Stimulated activated memory B cell treated with anti-CD40 and anti-IgM and Interleukin-4, amounts not matched to agents 10 μg/mL and 1 μg/mL and 100 μg/mL, for 72 hours (primary cell): ENCODE measurements at regions not wholly inside any gene's neighbourhood (a gene's known extent, or its start where the extent isn't known, plus 50 kb on each side); places are given as distances from the start of the nearest gene placed in this dataset.
A peak's percentile ranks its signal among the peaks of the same experiment; 100 is the strongest.
"Not testable (repeated sequence)": the region's sequence is repeated elsewhere in the genome, so short reads cannot be mapped to it uniquely, and the experiment has no call there.

Source experiments
- ATAC-seq: fragments of 150-1000 bp; cut with Tn5 transposase; 2 replicates; pipeline ENCODE4 v1.10.0; 2021
- H3K27ac Mint-ChIP-seq: one replicate; pipeline ENCODE4 v1.8.0; 2022; ENCODE audit warnings: mild to moderate bottlenecking, mixed read lengths
- H3K27me3 Mint-ChIP-seq: one replicate; pipeline ENCODE4 v1.8.0; 2022; ENCODE audit warnings: mixed read lengths
- H3K36me3 Mint-ChIP-seq: one replicate; pipeline ENCODE4 v1.8.0; 2022; ENCODE audit warnings: mixed read lengths
- H3K4me1 Mint-ChIP-seq: one replicate; pipeline ENCODE4 v1.8.0; 2022; ENCODE audit warnings: mixed read lengths
- H3K4me3 Mint-ChIP-seq: one replicate; pipeline ENCODE4 v1.8.0; 2022; ENCODE audit warnings: mild to moderate bottlenecking, moderate library complexity, mixed read lengths
- H3K9me3 Mint-ChIP-seq: one replicate; pipeline ENCODE4 v1.8.0; 2022; ENCODE audit warnings: mixed read lengths

DNA sequence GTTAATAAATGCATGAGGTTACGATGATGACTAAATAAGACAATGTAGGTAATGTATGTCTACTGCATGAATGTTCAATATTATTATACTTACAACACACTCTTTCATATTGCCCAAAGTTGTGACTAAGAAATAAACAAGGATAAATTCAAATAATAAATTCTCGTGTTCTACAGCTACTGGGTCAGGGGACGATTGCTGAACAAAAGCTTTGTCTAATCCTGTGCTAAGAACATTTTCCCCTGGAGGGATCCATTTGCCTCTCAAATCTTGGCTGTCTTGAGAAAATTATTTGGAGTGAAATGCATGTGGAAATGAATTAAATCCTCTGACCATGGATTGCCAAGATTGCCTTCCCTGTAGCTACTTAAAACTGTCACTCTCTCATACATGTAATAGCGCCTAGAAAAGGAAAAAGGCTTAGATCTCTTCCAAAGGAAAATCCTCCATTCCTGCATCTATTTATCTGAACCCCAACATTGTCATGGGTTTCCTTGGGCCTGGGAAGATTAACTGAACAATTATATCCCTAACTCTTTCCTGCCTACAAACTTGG lies 893.8 kb upstream of the ACO1 start:
- peaks cover 17% of the 10 kb centered on the region for H3K27me3 Mint-ChIP-seq
- no peaks in the 10 kb centered on the region for H3K9me3 Mint-ChIP-seq
- H3K27ac Mint-ChIP-seq: no peak overlapping the region
- H3K36me3 Mint-ChIP-seq: no peaks in the 10 kb centered on the region
- no peak overlapping the region for H3K4me3 Mint-ChIP-seq
- no peaks in the 10 kb centered on the region for H3K4me1 Mint-ChIP-seq
- no peak for ATAC-seq

GRCh38 chr9:31492229-31492628 lies 892.2 kb upstream of the ACO1 start:
- H3K36me3 Mint-ChIP-seq: no peaks in the 10 kb centered on the region
- H3K9me3 Mint-ChIP-seq: peaks cover 5% of the 10 kb centered on the region
- no peak for ATAC-seq
- peaks cover 13% of the 10 kb centered on the region for H3K27me3 Mint-ChIP-seq
- H3K27ac Mint-ChIP-seq: no peak overlapping the region
- no peaks in the 10 kb centered on the region for H3K4me1 Mint-ChIP-seq
- no peak overlapping the region for H3K4me3 Mint-ChIP-seq

GRCh38 chr9:31500422-31500821 lies 884.0 kb upstream of the ACO1 start:
- H3K4me1 Mint-ChIP-seq: no peaks in the 10 kb centered on the region
- no peaks in the 10 kb centered on the region for H3K36me3 Mint-ChIP-seq

DNA sequence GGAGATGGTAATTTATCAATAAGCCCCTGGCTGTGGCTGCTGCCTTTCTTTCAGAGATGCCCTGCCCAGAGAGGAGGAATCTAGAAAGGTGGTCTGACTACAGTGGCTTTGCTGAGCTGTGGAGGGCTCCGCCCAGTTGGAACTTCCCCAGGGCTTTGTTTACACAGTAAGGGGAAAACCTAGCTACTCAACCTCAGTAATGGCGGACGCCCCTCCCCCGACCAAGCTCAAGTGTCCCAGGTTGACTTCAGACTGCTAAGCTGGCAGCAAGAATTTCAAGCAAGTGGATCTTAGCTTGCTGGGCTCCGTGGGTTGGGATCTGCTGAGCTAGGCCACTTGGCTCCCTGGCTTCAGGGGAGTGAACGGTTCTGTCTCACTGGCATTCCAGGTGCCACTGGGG lies 865.4 kb upstream of the ACO1 start:
- peaks cover 15% of the 10 kb centered on the region for H3K4me1 Mint-ChIP-seq
- H3K27me3 Mint-ChIP-seq: no peaks in the 10 kb centered on the region
- ATAC-seq: peak; percentile 83
- peaks cover 8% of the 10 kb centered on the region for H3K9me3 Mint-ChIP-seq
- peak overlapping the region; percentile 50 for H3K27ac Mint-ChIP-seq
- H3K36me3 Mint-ChIP-seq: peaks cover 6% of the 10 kb centered on the region
- no peak overlapping the region for H3K4me3 Mint-ChIP-seq

More at GRCh38 chr9:31500422-31500821, 884.0 kb upstream of the ACO1 start:
- Mint-ChIP-seq H3K9me3 (peaks cover 9% of the 10 kb centered on the region), H3K27ac (no peak overlapping the region), H3K27me3 (no peaks in the 10 kb centered on the region), H3K4me3 (no peak overlapping the region)
- no peak for ATAC-seq

GRCh38 chr9:31519424-31519823 lies 865.0 kb upstream of the ACO1 start:
- H3K27me3 Mint-ChIP-seq: no peaks in the 10 kb centered on the region
- no peak for ATAC-seq
- H3K36me3 Mint-ChIP-seq: peaks cover 6% of the 10 kb centered on the region
- peak overlapping the region; percentile 9 for H3K27ac Mint-ChIP-seq
- H3K4me1 Mint-ChIP-seq: peaks cover 15% of the 10 kb centered on the region
- peaks cover 8% of the 10 kb centered on the region for H3K9me3 Mint-ChIP-seq
- no peak overlapping the region for H3K4me3 Mint-ChIP-seq

GRCh38 chr9:31519826-31520225 lies 864.6 kb upstream of the ACO1 start:
- no peak overlapping the region for H3K4me3 Mint-ChIP-seq
- peaks cover 8% of the 10 kb centered on the region for H3K9me3 Mint-ChIP-seq
- peak overlapping the region; percentile 9 for H3K27ac Mint-ChIP-seq
- peaks cover 15% of the 10 kb centered on the region for H3K4me1 Mint-ChIP-seq
- H3K36me3 Mint-ChIP-seq: peaks cover 6% of the 10 kb centered on the region
- ATAC-seq: no peak
- H3K27me3 Mint-ChIP-seq: no peaks in the 10 kb centered on the region

DNA sequence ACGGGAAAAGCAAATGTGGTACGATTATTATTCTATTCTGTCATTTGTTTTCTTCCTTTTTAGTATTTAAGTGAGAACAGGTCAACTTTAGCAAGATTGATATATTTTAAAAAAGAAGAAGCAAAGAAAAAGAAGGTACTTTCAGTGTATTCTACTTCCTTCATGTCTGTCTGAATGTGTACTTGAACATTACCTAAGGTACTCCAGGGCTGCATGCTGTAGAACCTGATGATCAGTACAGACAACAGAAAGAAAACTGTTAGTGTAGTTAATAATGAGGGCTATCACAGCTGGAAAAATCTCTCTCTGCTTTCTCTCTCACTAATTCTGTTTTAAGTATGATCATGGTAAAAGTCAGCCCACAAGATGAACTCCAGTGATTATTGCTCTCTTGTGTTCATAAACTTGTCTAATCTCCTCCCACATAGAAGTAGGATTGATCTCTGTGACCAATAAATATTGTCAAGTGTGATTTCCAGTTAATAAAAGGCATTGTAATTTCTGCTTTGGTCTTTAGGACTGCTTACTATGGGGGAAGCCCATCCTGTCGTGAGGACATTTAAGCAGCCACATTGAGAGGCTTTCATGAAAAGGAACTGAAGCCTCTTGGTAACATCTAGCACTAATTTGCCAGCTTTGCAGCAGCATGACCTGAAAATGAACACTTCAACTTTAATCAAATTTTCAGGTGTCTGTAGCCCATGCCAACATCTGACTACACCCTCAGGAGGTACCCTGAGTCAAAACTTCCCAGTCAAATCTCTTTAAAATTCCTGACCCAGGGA lies 864.0 kb upstream of the ACO1 start:
- ATAC-seq: peak; percentile 78
- no peak overlapping the region for H3K4me3 Mint-ChIP-seq
- H3K27me3 Mint-ChIP-seq: no peaks in the 10 kb centered on the region
- peaks cover 8% of the 10 kb centered on the region for H3K9me3 Mint-ChIP-seq
- peaks cover 6% of the 10 kb centered on the region for H3K36me3 Mint-ChIP-seq
- H3K4me1 Mint-ChIP-seq: peaks cover 15% of the 10 kb centered on the region
- peak overlapping the region; percentile 9 for H3K27ac Mint-ChIP-seq

DNA sequence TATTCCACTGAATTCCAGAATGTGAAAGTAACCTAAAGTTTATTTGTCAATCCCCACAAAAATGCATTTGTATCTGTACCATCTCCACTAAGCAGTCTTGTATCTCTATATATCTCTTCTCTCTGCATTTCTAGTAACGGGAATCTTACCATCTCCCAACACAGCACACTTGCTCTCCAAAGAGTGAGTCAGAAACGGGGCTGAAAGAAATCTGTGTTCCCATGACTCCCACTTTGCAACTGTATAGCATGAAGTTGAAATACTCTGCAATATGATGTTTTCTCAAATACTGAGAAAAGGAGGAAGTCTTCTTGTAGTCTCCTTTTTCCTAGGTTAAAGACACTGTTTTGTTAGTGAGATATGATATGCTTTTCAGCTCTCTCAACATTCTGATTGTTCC lies 848.8 kb upstream of the ACO1 start:
- H3K9me3 Mint-ChIP-seq: no peaks in the 10 kb centered on the region
- H3K36me3 Mint-ChIP-seq: no peaks in the 10 kb centered on the region
- no peaks in the 10 kb centered on the region for H3K27me3 Mint-ChIP-seq
- H3K4me1 Mint-ChIP-seq: no peaks in the 10 kb centered on the region
- H3K27ac Mint-ChIP-seq: no peak overlapping the region
- no peak overlapping the region for H3K4me3 Mint-ChIP-seq
- no peak for ATAC-seq

DNA sequence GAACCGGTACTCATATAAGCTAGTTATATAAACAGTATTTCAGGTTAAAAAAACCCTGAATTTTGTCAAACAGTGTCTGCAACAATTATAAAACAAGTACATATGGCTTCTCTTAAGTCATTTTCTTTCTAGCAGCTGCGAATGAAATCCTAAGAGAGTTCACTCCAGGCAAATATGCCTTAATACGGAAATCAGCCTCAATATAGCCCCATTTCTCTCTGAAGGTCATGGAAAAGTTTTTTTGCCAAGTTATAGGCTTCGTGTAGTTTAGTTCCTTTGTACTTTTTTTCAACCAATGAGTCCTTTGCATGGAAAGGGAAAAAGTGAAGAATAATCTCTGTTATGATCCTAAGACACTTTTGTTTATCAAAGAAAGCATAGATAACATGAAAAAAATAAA lies 848.0 kb upstream of the ACO1 start:
- no peaks in the 10 kb centered on the region for H3K27me3 Mint-ChIP-seq
- no peak overlapping the region for H3K27ac Mint-ChIP-seq
- no peaks in the 10 kb centered on the region for H3K4me1 Mint-ChIP-seq
- H3K9me3 Mint-ChIP-seq: no peaks in the 10 kb centered on the region
- H3K36me3 Mint-ChIP-seq: no peaks in the 10 kb centered on the region
- ATAC-seq: no peak
- H3K4me3 Mint-ChIP-seq: no peak overlapping the region

DNA sequence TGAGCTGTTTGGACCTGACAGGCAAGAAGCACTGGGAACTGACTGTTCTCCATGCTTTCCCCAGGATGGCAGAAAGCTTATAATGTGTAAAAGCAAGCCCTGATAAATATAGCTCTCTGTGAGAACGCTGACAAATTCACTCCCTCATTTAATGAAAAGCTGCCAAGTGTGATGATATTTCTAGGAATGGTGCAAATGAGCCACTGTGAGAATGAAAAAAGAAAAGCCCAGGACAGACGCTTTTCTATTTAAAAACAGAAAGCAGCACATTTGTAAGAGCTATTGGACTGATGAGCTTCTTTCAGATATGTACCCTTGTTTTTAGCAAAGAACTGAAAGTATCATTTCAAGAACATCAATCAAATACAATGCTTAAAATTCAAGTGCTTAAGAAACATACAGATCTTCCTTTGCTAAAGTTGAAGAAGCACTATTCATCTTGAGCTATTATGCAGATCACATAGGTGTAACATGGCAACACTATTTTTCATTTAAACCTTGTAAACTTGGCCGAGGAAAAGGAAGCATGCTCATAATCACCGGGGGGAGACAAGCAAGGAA lies 842.6 kb upstream of the ACO1 start:
- no peaks in the 10 kb centered on the region for H3K27me3 Mint-ChIP-seq
- no peak overlapping the region for H3K27ac Mint-ChIP-seq
- no peaks in the 10 kb centered on the region for H3K9me3 Mint-ChIP-seq
- H3K36me3 Mint-ChIP-seq: no peaks in the 10 kb centered on the region
- no peak for ATAC-seq
- H3K4me3 Mint-ChIP-seq: no peak overlapping the region
- H3K4me1 Mint-ChIP-seq: no peaks in the 10 kb centered on the region

DNA sequence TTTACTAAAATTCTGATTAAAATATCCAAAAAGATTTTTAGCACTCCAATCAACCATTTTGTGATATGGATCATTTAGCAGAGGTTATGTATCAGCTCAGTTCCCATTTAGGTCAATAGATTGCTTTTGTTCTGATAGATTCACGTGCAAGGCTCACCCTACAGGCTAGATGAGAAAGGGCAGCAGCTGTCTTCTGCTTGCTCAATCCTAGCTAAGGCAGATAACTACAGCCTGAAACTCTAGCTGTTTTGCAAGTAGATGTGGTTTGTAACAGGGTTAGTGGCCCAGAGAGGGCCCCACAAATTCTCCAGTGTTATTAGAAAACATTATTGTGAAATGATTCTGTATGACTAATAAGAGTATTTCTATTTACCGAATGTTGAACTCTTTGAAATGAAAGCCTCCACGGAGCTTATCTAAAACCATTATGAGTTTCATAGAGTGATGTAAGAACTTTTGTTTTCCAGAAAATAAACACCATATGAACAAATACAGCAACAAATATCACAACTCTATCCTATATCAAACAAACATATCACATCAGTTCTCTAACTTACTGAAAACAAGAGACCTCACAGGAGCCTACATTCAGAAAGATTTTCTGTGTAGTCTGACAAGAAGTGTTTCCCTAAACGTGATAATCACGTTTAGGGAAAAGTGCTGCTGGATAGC lies 841.9 kb upstream of the ACO1 start:
- H3K4me3 Mint-ChIP-seq: no peak overlapping the region
- no peaks in the 10 kb centered on the region for H3K36me3 Mint-ChIP-seq
- no peaks in the 10 kb centered on the region for H3K27me3 Mint-ChIP-seq
- peak; percentile 85 for ATAC-seq
- H3K9me3 Mint-ChIP-seq: no peaks in the 10 kb centered on the region
- no peak overlapping the region for H3K27ac Mint-ChIP-seq
- no peaks in the 10 kb centered on the region for H3K4me1 Mint-ChIP-seq

GRCh38 chr9:31554941-31555340 lies 829.5 kb upstream of the ACO1 start:
- no peaks in the 10 kb centered on the region for H3K4me1 Mint-ChIP-seq

GRCh38 chr9:31556667-31557463 lies 827.6 kb upstream of the ACO1 start:
- no peak for ATAC-seq
- no peak overlapping the region for H3K27ac Mint-ChIP-seq
- H3K9me3 Mint-ChIP-seq: peaks cover 2% of the 10 kb centered on the region
- H3K36me3 Mint-ChIP-seq: no peaks in the 10 kb centered on the region
- no peak overlapping the region for H3K4me3 Mint-ChIP-seq
- no peaks in the 10 kb centered on the region for H3K27me3 Mint-ChIP-seq
- H3K4me1 Mint-ChIP-seq: no peaks in the 10 kb centered on the region

More at GRCh38 chr9:31554941-31555340, 829.5 kb upstream of the ACO1 start:
- Mint-ChIP-seq H3K36me3 (no peaks in the 10 kb centered on the region), H3K27ac (no peak overlapping the region), H3K9me3 (peaks cover 2% of the 10 kb centered on the region), H3K4me3 (no peak overlapping the region), H3K27me3 (no peaks in the 10 kb centered on the region)
- ATAC-seq: no peak

DNA sequence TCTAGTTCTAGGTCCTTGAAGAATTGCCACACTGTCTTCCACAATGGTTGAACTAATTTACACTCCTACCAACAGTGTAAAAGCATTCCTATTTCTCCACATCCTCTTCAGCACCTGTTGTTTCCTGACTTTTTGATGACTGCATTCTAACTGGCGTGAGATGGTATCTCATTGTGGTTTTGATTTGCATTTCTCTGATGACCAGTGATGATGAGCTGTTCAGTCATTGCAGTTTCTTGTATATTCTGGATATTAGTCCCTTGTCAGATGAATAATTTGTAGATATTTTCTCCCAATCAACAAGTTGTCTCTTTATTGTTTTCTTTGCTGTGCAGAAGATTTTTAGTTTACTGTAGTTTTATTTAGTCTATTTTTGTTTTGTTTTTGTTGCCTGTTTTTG lies 812.3 kb upstream of the ACO1 start:
- H3K27ac Mint-ChIP-seq, H3K27me3 Mint-ChIP-seq, H3K36me3 Mint-ChIP-seq: not testable (repeated sequence)

GRCh38 chr9:31573561-31573960 lies 810.9 kb upstream of the ACO1 start:
- no peaks in the 10 kb centered on the region for H3K27me3 Mint-ChIP-seq
- no peaks in the 10 kb centered on the region for H3K36me3 Mint-ChIP-seq
- H3K27ac Mint-ChIP-seq: no peak overlapping the region
- no peak for ATAC-seq
- no peak overlapping the region for H3K4me3 Mint-ChIP-seq
- H3K4me1 Mint-ChIP-seq: no peaks in the 10 kb centered on the region
- H3K9me3 Mint-ChIP-seq: peaks cover 2% of the 10 kb centered on the region

More for the DNA sequence above, 812.3 kb upstream of the ACO1 start:
- not testable (repeated sequence) for H3K9me3 Mint-ChIP-seq, H3K4me3 Mint-ChIP-seq, ATAC-seq, H3K4me1 Mint-ChIP-seq
